ENCODE measurements at regions not wholly inside any gene's neighbourhood (a gene's known extent, or its start where the extent isn't known, plus 50 kb on each side); places are given as distances from the start of the nearest gene placed in this dataset.
"Not testable (repeated sequence)": the region's sequence is repeated elsewhere in the genome, so short reads cannot be mapped to it uniquely, and the experiment has no call there.

DNA sequence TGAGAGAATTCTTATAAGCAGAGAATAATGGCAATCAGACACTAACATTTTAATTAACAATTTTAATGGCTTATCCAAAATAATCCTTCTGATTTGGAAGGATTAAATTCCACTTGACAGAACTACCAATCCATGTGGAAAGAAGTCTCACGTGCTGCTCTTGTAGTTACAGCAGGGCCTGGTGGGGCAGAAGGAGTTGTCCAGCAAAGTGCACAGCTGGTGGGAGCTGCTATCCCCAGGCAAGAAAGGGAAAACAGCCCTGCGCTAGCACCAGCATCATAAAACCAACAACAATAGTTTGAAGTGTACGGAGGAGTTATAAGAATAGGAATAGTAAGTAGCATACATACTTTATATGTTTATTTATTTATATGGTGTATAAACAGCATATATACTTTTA is 127.4 kb upstream of the TRIM2 start:
- no peak for DNase-seq (ENCODE audit: low read depth)

DNA sequence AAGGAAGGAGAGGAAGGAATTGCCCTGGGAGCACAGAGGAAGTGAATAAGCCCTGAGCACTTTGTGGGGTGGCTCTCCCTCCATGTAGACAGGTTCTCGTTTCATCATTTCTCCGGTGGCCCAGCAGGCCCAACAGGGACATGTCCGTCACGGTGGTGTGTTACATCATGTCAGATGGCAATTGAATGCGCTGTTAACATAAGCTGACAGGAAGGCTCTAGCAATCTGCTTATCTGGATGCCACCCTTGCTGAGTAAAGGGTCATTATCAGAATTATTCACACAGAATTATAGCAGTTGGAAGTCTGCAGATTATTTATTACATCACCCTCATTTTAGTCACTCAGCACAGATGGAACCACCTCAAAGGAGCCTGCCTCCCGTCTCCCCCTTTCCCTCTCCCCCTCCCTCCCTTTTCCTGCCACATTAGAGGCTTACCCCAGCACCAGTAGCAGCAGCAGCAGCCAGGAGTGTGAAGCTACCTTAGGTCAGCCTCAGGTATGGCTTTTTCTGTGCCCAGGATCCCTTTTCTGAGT is 124.3 kb upstream of the TRIM2 start:
- no peak for DNase-seq (ENCODE audit: low read depth)

DNA sequence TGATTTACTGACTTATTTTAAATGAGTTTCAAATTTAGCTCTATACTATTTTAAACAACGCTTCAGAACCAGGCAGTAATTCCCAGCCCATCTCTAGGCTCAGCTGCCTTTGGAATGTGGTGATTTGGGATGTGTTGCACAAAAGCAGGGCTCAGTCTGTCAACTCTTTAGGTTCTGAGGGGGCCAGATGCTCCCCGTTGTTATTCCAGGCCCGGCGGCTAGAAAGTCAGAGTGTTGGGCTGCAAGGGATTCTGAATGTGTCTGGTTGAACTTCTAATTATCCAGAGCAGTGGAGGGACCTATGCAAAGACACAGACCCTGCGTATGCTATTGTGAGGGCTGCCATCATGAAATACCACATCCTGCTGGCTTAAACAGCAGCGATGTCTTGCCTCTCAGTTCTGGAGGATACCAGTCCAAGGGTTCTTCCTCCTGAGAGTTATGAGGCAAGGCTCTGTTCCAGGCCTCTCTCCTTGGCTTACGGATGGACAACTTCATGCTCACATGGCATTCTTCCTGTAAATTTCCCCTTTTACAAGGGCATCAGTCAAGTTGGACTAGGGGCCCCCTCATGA is 123.2 kb upstream of the TRIM2 start:
- DNase-seq (ENCODE audit: low read depth) = no peak

DNA sequence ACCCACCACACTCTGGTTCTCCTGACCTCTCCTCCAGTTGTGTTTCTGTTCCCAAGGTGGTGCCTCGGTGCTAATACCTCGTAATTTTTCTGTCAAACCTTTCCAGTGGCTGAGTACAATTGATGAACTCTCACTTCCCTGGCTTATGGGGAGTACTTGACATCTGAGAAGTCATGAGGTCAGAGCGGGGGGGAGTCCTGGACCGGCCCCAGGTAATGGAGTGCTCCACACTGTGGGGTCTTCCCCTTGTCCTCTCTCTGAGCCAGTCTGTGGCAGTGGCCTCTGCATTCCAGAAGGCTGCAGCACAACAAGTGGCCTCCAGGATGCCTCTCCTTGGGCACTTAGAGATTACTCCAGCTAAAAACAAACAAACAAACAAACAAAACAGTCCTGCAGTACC is 122.5 kb upstream of the TRIM2 start:
- no peak for DNase-seq (ENCODE audit: low read depth)

DNA sequence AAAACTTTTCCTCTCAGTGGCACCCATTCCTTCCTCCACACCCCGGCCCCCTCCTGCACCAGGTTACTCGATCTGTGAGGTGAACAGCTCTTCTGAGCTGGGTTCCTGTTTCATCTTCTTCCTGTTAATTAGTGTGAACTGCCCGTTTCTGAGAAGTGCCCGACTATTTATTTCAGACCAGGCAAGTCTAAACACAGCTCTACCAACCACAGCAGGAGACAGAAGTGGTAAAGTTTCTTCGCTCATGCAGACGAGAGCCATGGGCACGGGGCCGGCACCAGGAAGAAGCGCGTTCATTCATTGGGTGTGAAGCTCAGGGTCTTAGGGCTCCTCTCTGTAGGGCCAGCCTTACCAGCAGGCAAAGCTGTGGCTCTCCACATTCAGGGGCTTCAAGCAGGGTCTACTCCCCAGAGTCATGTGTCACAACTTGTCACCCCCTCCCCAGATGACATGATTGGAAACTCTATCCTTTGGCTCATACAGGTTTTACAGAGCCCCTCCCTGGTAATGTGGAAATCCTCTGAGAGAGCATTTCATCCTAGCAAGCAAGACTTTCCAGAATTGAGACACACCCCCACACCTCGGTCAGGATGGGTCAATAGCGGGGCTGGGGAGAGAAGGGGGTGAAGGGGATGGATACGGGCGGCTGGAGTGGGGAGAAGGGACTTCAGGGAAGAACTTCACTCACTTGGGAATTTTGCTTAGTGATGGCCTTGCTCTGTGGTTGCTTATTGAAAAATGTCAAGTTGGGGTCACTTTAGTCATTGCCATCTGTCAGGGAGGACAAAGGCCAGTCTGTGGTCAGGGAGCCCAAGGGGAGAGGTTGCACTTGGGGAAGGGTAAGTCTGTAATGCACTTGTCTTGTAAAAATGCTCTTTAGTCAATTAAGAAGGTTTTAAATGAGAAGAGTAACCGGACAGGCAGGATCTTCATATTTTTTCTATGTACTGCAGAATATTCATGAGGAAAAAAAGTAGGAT is 121.6 kb upstream of the TRIM2 start:
- no peak for DNase-seq (ENCODE audit: low read depth)

DNA sequence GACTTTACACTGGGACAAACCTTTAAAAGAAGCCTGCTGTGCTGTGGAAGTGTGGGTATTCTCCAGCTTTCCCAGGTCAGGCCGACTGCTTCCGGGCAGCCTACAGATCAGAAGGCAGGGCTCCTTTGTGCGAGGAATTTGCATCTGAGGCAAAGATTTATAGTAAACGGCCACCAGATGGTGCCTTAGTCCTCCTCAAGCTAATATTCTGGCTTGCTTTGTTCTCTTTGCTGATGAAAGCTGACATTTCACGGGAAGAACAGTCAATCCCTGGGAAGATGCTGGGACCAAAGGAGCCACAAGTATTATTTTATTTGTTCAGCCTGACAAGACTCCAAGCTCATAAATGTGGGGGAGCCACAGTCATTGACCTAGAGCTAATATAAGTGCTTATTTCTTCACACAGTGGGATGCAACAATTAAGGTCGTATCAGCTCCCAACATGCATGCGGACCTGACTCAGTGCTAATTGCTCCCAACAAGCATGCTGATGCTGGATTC is 120.7 kb upstream of the TRIM2 start:
- peak; percentile 21 for DNase-seq (ENCODE audit: low read depth)

DNA sequence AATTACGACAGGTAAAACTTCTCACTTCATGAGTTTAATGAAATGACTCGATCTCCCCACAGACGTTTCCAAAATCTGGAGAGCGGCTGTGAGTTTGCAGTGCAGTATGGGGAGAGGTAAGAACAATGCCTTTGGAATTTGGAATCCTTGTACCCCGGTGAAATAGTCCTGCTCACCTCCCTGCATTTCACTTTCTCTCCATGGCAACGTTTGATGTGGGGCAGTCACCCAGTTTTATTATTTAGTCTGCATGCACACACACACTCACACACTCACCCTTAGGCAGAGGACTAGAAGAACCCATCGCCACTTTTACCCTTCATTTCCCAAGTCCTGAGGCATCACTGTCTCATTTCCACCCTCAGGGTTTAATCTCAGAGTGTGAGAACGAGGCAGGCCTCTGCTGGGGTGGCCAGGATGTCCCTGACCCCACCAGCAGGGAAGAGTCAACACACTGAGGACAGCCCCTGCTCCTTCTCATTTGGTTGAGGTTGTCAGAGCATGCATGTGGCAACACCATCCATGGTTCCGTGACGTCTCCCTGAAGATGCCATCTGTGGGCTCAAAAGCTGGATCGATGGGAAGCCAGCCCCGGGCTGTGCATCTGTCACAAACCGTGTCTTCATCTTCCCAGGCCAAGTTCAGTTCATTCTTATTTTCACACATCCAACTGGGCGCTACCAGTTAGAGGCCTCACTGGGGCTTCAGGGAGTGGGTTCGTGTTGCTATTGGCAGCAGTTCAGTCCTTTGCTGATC is 119.8 kb upstream of the TRIM2 start:
- DNase-seq (ENCODE audit: low read depth) = no peak

DNA sequence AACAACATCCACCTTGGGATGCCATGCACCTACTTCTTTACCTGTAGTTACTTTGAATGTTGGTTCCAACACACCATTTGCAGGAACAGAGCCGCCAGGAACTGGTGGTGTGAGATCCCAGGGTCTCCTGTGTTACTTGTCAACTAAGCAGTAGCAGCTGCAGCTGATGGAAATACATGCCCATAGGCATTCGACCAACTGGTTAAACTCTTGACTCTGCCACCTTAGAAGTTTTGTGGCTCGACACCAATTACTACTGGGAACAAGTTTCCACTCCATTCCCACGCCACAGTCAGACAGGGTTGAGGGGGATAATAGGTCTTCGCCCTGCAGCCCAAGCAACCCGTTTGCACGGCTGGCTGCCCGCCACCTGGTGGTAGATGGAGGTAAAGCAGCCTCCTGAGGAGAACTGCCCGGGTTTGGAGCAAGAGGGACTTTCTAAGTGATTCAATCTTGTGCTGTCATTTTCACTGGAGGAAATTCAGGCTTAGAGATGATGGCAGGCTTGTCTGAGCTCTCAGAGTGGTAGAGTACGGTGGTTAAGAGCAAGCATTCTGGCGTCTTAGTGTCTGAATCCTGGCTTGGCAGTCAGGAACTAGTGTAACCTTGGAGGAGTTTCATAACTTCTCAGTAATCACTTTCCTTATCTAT is 119.1 kb upstream of the TRIM2 start:
- DNase-seq (ENCODE audit: low read depth) = peak; percentile 82

DNA sequence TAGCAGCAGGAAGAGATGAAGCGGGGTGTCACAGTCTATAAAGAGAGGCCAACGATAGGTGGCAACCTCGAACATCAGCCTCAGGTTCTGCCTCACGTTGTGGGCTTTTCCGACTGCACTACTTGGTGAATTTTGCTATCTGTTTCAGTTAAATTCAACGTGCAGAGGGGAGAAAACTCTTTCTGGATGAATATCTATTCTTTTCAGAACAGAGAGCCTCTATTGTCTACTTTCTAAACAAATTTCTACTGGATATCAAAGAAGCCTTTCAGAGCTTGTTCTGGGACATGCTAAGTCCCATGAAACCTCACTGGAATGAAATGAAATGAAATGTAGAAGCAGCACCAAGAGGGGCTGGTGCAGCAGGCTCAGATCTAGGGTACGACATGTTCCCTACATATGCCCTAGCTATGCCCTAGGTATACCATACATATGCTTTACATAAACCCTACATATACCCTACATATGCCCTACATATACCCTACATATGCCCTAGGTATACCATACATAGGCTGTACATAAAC is 116.5 kb upstream of the TRIM2 start:
- no peak for DNase-seq (ENCODE audit: low read depth)

DNA sequence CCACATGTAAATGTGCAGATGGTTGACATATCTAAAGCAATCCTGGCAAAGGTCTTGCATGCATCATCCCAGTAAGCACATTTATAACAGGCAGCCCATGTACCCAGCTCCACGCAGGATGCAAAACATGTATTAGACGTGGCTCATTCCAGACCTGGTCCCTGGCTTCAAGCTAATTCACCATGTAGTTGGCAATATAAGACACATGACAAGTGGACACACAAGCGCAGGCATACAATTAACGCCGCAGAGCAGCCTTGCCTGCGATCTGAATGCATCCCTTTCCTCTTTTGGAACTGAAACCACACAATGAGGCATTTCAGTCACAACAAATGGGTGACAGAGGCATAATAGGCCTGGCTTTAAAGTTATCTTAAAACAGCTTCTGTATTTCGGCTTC is 114.5 kb upstream of the TRIM2 start:
- DNase-seq (ENCODE audit: low read depth) = no peak

DNA sequence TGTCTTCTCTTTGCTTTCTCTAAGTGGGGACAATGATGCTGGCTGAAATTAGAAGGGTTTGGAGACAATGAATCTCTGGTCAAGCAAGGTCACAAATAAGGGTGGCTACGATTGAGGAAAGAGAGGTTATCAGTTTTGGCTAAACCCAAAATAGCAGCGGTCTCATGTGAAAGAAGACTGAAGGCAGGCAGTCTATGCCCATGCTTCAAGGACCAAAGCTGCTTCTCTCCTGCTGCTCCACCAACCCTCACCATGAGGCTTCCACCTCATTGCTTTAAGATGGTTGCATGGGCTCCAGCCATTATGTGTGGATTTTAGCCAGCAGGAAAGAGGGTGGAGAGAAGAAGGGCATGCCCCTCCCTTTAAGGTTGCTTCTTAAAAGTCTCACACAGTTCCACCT is 114.1 kb upstream of the TRIM2 start:
- no peak for DNase-seq (ENCODE audit: low read depth)

DNA sequence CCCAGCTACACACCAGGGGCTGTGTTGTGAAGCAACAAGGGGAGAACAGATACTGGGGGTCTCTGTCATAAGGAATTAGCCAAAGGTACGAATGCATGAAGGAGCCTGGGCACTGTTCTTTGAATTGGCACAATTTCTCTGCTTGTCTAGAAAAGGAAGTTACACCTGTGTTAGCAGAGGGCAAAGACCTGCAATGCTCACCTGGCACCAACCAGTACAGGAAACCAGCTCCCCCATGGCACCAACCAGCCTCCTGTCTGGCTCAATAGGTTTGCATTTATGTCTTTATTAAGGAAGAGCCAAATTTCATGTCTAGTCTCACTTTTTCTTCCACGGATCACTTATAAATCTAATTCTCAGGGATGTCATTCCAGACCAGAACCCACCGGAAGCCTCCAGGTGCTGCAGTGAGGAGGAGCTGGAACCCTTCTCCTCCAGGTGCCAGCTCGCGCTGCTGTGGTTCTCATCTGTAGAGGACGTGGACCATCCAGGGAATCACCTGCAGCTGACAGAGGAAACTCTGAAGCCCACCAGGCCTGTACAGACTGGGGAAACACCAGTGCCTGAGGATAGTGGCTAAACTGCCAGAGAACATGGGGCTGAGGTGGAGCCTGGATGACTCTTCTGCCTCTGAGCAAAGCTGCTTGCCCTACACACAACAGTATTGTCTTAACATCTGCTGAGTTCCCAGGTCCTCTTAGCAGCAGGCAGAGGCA is 113.4 kb upstream of the TRIM2 start:
- no peak for DNase-seq (ENCODE audit: low read depth)

DNA sequence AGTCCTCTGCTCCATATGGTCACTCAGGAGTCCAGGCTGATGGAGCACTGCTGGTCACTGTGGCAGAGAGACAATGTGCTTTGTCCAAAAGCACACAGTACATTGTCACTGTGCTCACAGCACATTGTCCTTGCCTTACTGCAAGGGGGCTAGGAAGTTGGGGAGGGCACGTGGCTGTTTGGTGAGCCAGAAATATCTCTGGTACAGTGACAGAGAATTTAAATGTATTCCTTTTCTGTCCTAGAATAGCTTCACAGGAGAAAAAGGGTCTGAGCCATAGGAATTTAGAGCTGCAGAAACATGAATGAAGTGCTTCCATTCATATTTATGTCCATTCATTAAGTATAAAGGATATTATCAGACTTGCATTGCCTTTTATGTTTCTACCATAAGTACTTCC is 110.8 kb upstream of the TRIM2 start:
- DNase-seq (ENCODE audit: low read depth) = no peak

DNA sequence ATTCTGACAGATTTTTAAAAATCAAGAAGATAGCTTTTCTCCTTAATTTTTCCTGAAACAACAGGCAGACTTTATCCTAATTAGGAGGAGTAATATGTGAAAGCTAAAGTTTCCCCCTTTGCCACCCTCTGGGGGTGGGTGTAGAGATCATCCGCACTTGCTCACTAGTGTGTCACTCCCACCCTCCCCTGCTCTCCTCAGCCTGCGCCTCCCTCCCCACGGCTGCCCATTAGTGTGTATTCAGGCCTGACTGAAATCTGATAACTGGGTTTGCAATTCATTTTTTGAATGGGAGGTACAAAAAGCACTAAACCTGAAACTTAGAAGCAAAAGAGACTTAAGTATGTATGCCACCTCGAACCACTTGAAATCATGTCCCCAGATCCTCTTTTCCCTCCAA is 110.4 kb upstream of the TRIM2 start:
- DNase-seq (ENCODE audit: low read depth) = no peak

DNA sequence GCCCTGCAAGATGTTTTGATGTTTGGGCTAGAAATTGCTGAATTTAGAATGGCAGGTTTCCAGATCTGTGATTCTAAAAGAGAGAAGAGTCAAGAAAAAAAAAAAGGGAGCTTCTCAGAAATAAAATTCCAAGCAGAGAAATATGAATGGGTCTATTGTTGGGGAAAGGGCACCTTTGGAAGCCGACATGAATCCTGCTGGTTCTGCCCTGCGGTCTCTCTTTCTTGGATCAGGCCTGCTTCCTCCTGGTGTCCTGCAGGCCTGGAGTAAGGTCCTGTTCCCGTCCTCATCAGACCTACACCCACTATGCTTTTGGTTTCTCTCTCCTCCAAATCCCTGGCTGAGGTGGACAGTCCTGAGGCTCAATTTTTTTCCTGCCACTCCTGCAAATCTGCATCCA is 109.8 kb upstream of the TRIM2 start:
- no peak for DNase-seq (ENCODE audit: low read depth)

DNA sequence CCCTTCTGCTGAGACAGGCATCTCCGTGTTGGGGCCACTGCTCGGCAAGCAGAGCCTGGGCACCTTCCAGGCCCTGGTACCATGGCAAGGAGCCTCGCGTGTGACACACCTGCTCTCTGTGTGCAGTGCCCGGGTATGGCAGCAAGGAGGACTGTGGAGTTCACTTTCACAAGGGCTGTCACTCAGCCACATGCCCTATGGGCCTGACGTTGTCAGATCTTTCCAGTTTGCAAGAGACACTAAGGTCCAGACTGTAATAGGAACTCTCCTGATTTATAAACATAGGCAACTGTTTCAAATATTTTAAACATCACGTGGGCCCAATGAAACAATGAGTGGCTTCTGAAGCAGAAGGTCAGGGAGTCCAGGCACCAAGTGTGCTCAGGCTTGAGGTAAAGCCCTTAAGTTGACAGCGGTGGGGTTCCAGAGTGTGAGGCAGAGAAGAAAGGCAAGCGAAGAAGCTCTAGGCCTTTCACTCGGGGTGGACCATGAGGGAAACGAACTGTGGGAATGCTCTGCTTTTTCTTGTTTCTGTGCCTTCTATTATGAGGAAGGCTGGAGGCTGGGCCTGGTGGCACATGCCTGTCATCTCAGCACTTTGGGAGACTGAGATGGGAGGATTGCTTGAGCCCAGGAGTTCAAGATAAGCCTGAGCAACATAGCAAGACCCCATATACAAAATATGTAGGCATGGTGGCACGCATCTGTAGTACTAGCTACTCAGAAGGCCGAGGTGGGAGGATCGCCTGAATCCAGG is 108.6 kb upstream of the TRIM2 start:
- DNase-seq (ENCODE audit: low read depth) = no peak

DNA sequence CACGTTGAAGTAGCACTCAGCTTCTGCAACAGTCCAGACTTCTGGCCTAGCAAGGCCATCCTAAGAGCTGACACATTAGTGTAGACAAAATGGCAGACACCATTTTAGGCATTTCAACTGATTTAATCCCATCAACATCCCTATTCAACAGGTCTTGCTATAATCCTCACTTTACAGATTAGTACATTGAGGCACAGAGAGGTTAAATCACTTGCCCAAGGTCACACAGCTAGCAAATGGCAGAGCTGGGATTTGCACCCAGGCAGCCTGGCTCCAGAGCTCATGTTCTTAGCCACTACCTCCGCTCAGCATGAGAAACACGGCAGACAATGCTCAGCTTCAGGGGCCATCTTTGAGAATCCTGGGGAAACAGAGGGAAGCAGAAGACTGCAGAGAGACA is 107.9 kb upstream of the TRIM2 start:
- DNase-seq (ENCODE audit: low read depth) = no peak

DNA sequence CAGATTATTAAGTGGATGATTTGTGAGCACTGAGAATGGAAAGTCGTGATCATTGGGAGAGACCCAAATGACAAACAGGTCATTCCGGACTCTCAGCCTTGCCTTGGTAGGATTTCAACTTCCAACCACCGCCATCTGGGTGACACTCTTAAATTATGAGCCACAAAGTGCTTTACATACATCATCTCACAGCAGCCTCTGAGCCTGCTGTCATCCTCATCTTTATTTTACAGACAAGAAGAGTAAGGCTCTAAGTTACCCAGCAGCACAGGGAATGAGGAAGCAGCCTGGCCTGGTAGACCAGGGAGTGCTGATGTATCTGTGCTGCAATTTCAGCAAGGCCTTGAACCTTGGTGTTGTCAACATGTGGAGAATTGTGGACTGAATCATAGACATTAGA is 105.8 kb upstream of the TRIM2 start:
- DNase-seq (ENCODE audit: low read depth) = no peak

DNA sequence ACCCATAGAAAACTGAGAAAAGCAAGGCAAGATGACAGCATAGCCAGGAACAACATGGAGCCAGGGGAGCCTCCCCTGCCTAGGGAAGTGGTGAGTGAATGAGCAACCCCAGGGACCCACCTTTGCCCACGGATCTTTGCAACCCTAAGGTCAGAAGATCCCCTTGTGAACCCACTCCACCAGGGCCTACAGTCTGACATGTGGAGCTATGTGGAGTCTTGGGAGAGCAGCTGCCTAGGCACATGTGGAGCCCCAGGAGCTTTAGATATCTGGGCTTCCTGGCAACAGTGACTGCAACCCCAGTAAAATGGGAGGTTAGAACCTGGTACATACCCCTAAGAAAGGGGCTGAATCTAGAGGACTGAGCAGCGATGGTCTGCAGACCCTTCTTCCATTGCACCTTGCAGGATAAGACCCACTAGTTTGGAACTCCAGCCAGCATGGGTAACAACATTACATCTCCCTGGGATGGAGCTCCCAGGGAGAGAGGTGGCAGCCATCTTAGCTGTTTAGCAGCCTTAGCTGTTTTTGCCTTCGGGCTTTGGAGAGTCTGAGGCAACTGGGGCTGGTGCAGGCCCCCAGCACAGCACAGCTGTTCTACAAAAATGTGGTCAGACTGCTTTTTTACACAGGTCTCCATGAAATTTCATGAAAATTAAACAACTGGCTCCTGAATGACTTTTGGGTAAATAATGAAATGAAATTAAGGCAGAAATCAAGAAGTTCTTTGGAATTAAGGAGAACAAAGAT is 104.7 kb upstream of the TRIM2 start:
- DNase-seq (ENCODE audit: low read depth) = no peak

DNA sequence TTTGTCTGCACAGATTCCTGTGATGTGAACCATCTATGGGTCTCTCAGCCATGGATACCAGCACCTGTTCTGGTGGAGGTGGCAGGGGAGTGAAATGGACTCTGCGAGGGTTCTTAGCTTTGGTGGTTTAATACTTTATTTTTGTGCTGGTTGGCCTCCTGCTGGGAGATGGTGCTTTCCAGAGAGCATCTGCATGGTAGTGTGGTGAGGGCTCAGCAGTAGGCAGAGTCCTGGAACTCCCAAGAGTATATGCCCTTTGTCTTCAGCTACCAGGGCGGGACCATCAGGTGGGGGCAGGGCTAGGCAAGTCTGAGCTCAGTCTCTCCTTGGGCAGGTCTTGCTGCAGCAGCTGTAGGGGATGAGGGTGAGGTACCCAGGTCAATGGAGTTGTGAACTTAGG is 97.5 kb upstream of the TRIM2 start:
- DNase-seq (ENCODE audit: low read depth) = not testable (repeated sequence)
